Stomach (tissue), 8 donors: ENCODE measurements at regions not wholly inside any gene's neighbourhood (a gene's known extent, or its start where the extent isn't known, plus 50 kb on each side); places are given as distances from the start of the nearest gene placed in this dataset.

Source experiments
- DNase-seq, 2 donors: peaks; one replicate each; pipeline versions ENCODE4 v3.0.0 to v3.0.0-alpha.2; 2013 to 2019
- H3K27ac ChIP-seq, 5 donors: fragments of 200-600 bp in 4 of 5; sonication (generic) in 4 of 5; one replicate each; pipeline ENCODE4 v1.5.1; 2013 to 2019; ENCODE audit warnings: mild to moderate bottlenecking in 1 of 5, moderate library complexity in 1 of 5
- H3K27me3 ChIP-seq, 3 donors: fragments of 200-600 bp; sonication (generic); one replicate each; pipeline ENCODE4 v1.5.1; 2017 to 2019; ENCODE audit warnings: mixed run types in 1 of 3
- H3K36me3 ChIP-seq, 4 donors: fragments of 200-600 bp; sonication (generic); 1 replicate in 3 of 4; 2 replicates in 1 of 4; pipeline ENCODE4 v1.5.1; 2016 to 2019
- H3K4me1 ChIP-seq, 4 donors: fragments of 200-600 bp; sonication (generic); one replicate each; pipeline ENCODE4 v1.5.1; 2016 to 2019
- H3K4me3 ChIP-seq, 4 donors: fragments of 200-600 bp; sonication (generic) in 3 of 4; one replicate each; pipeline ENCODE4 v1.5.1; 2016 to 2019; ENCODE audit warnings: mild to moderate bottlenecking in 1 of 4
- H3K9me3 ChIP-seq, 4 donors: fragments of 200-600 bp; sonication (generic); one replicate each; pipeline ENCODE4 v1.5.1; 2016 to 2019
- CTCF ChIP-seq, 7 experiments: fragments of 450-650 bp in 4 of 7; fragments of 200-600 bp in 3 of 7; sonication (generic) in 3 of 7; IDR thresholded peaks; one replicate each; pipeline ENCODE4 v1.5.1; 2016 to 2019; ENCODE audit warnings: antibody characterized with exemption in 7 of 7, control low read depth in 2 of 7, mild to moderate bottlenecking in 1 of 7
- EP300 ChIP-seq: sonication (generic); formaldehyde crosslinking; IDR thresholded peaks from one replicate; pipeline ENCODE4 v1.6.1; 2017; ENCODE audit warnings: antibody characterized with exemption
- POLR2A ChIP-seq, 4 donors: fragments of 450-650 bp; IDR thresholded peaks; one replicate each; pipeline ENCODE4 v1.6.1; 2016; ENCODE audit warnings: antibody characterized with exemption in 4 of 4, control low read depth in 2 of 4, mild to moderate bottlenecking in 1 of 4, moderate library complexity in 1 of 4
- POLR2AphosphoS5 ChIP-seq, 3 donors: sonication (generic); formaldehyde crosslinking; IDR thresholded peaks; one replicate each; pipeline ENCODE4 v1.6.1; 2016; ENCODE audit warnings: antibody characterized with exemption in 3 of 3
- WGBS, 5 donors: extraction: QIAGEN DNeasy Blood & Tissue Kit in 3 of 5; methylation state at CpG; one replicate each; pipeline versions ENCODE4 v1.1.5 to v1.1.7; 2013 to 2018; 5-methylcytosine and 5-hydroxymethylcytosine counted together
- intact Hi-C: fragments of 100-400 bp; cut with DNase I; formaldehyde crosslinking; loops from one replicate; pipeline ENCODE4 v1.15.1; 2023; ENCODE audit warnings: low total_unique reads
- donor health status: healthy with polysubstance abuse.
- donor health status: Bipolar disorder and iron deficiency.
- donor health status: healthy.

GRCh38 chr3:177750436-177750835 is 553.2 kb upstream of the TBL1XR1 start:
- H3K4me3 ChIP-seq: no peak overlapping the region
- no peaks in the 10 kb centered on the region for H3K27me3 ChIP-seq
- no peak for DNase-seq
- no peak for TF ChIP-seq EP300
- no peak for TF ChIP-seq POLR2A (IDR thresholded peaks at IDR 0.05)
- no peak for TF ChIP-seq POLR2AphosphoS5 (IDR thresholded peaks at IDR 0.05)
- no peaks in the 10 kb centered on the region for H3K36me3 ChIP-seq
- no peaks in the 10 kb centered on the region for H3K9me3 ChIP-seq
- peaks cover 0 to 28% (median 6%) of the 10 kb centered on the region in 4 donors for H3K4me1 ChIP-seq
- H3K27ac ChIP-seq: no peak overlapping the region
- intact Hi-C loops: no loop called here
- 94 to 100% (median 97%) methylated on average over 1 of the region's 1 CpG for WGBS, 5 donors

DNA sequence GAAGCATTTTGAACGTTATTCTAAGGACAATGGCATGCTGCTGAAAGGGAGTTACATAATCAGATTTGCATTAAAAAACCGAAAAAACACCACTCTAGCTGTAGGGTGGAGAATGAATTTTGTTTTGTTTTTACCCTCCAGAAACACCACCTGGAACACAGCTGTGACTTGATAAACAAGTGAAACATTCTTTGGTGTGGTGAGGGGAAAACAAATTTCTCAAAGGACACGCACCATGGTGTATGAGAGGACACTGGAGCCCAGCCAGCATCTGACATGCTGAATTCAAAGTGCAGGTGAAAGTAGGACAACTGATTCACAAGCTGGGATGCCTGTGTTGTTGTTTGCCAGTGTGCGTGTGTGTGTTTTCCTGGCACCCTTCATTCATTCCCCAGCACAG is 554.5 kb upstream of the TBL1XR1 start:
- TF ChIP-seq POLR2A (IDR thresholded peaks at IDR 0.05) (no peak), CTCF (IDR thresholded peaks at IDR 0.05) (no peak), POLR2AphosphoS5 (IDR thresholded peaks at IDR 0.05) (no peak), EP300 (no peak)
- intact Hi-C loops: no loop called here
- Histone ChIP-seq H3K9me3 (no peaks in the 10 kb centered on the region), H3K27ac (no peak overlapping the region), H3K4me3 (no peak overlapping the region), H3K36me3 (no peaks in the 10 kb centered on the region), H3K27me3 (no peaks in the 10 kb centered on the region), H3K4me1 (peaks cover 0 to 17% (median 4%) of the 10 kb centered on the region in 4 donors)
- DNase-seq: peak in 1 of 2 donors; percentile 29
- 66 to 70% (median 68%) methylated on average over 4 of the region's 4 CpGs for WGBS, 5 donors

DNA sequence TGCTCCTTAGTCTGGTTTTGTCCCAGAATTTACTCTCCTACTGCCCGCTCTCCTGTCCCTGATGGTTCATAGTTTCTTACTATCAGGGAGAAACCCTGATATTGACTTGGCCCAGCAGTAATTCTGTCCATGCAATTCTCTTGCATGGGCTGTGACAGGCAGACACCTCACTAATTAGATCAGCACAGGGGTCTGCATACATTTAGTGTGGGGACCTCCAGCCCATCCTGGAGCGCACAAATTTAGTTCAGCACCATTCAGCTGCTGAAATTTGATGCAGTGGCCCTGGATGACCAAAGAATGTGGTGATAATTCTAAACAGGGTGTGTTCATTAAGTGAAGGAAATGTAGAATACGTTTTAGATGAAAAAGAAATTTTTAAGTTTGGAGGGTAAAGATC is 555.5 kb upstream of the TBL1XR1 start:
- no peak for TF ChIP-seq CTCF (IDR thresholded peaks at IDR 0.05)
- TF ChIP-seq POLR2AphosphoS5 (IDR thresholded peaks at IDR 0.05): no peak
- no peak for TF ChIP-seq EP300
- no peak for TF ChIP-seq POLR2A (IDR thresholded peaks at IDR 0.05)
- H3K4me3 ChIP-seq: no peak overlapping the region
- H3K27me3 ChIP-seq: no peaks in the 10 kb centered on the region
- intact Hi-C loops: no loop called here
- H3K27ac ChIP-seq: no peak overlapping the region
- DNase-seq: no peak
- peaks cover 0 to 12% (median 3%) of the 10 kb centered on the region in 4 donors for H3K4me1 ChIP-seq
- H3K9me3 ChIP-seq: no peaks in the 10 kb centered on the region
- 80 to 88% (median 84%) methylated on average over 3 of the region's 3 CpGs for WGBS, 5 donors
- H3K36me3 ChIP-seq: no peaks in the 10 kb centered on the region

GRCh38 chr3:177753451-177754155 is 556.3 kb upstream of the TBL1XR1 start:
- H3K27me3 ChIP-seq: no peaks in the 10 kb centered on the region
- H3K27ac ChIP-seq: peak overlapping the region in 2 of 5 donors; percentile 11 to 46
- TF ChIP-seq POLR2A (IDR thresholded peaks at IDR 0.05): no peak
- TF ChIP-seq POLR2AphosphoS5 (IDR thresholded peaks at IDR 0.05): no peak
- TF ChIP-seq EP300: no peak
- TF ChIP-seq CTCF (IDR thresholded peaks at IDR 0.05): no peak
- no peaks in the 10 kb centered on the region for H3K9me3 ChIP-seq
- 47 to 64% (median 52%) methylated on average over 2 of the region's 2 CpGs for WGBS, 5 donors
- H3K4me3 ChIP-seq: no peak overlapping the region
- DNase-seq: peak in 1 of 2 donors; percentile 74
- H3K4me1 ChIP-seq: peaks cover 0 to 12% (median 3%) of the 10 kb centered on the region in 4 donors
- intact Hi-C loops: no loop called here
- no peaks in the 10 kb centered on the region for H3K36me3 ChIP-seq

- intact Hi-C loops: no loop called here
- H3K4me3 ChIP-seq: no peak overlapping the region
- no peak for DNase-seq
- no peaks in the 10 kb centered on the region for H3K9me3 ChIP-seq
- peak overlapping the region in 2 of 5 donors; percentile 11 to 46 for H3K27ac ChIP-seq
- no peaks in the 10 kb centered on the region for H3K36me3 ChIP-seq
- no peaks in the 10 kb centered on the region for H3K27me3 ChIP-seq
- peaks cover 0 to 12% (median 3%) of the 10 kb centered on the region in 4 donors for H3K4me1 ChIP-seq
- TF ChIP-seq CTCF (IDR thresholded peaks at IDR 0.05) (no peak), POLR2AphosphoS5 (IDR thresholded peaks at IDR 0.05) (no peak), POLR2A (IDR thresholded peaks at IDR 0.05) (no peak), EP300 (no peak)
- 92 to 97% (median 95%) methylated on average over 4 of the region's 4 CpGs for WGBS, 5 donors
Observed at GRCh38 chr3:177754508-177754921, 557.2 kb upstream of the TBL1XR1 start.
